HG02642 (cell line): ENCODE measurements at regions not wholly inside any gene's neighbourhood (a gene's known extent, or its start where the extent isn't known, plus 50 kb on each side); places are given as distances from the start of the nearest gene placed in this dataset.
A peak's percentile ranks its signal among the peaks of the same experiment; 100 is the strongest.

ENCODE experiments used
- ATAC-seq: cut with Tn5 transposase; IDR thresholded peaks from one replicate; pipeline ENCODE4 v1.9.1; 2021; ENCODE audit warnings: mild to moderate bottlenecking; ENCODE audit not compliant: unreplicated experiment, poor library complexity

DNA sequence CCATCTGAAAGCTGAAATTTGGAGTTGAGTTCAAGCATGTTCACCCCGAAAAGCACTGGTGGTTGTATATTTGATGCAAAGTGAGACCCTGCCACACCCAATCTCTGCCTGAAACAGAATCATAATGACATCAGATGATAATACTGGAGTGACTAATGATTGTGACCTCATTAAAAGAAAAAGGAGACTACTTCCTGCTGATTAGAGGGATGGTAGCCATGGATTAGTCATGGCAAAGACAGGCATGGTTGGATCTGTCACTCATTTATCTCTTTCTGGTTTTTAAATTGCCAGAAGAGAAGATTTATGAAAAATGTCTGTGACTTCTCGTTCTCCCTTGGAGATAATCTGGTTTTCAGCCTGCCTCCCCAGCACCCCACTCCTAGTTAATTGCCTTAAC is 101.2 kb downstream of the BAMBI start:
- ATAC-seq = no peak

DNA sequence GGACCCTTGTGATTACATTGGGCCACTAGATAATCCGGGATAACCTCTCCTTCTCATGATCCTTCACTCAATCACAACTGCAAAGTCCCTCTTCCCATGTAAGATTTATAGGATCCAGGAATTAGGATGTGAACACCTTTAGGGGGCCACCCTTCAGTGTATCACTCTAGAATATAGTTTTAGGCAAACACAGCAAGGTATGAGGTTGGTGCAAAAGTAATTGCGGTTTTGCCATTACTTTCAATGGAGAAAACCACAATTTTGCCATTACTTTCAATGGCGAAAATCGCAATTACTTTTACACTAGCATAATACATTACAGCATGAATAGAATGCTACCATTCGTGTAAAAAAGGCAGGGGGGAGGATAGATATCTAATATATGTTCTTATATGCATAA is 104.0 kb downstream of the BAMBI start:
- ATAC-seq = no peak

DNA sequence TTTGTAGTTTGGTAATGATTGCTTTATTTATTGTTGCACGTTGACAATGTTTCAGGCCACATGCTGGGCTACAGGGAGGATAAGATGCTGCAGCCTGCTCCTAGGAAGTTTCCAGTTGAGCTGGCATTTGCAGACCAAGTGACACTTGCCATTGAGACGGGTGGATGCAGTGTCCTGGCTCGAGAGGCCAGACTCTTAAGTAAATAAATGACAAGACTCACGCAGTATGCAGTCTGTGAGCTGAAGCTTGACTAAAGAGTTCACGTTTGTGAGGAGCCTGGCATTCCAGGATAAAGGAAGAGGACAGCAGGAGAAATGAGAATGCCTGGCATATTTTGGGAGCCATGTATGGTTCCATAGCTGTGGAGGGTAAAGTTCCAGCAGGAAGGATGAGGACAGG is 105.8 kb downstream of the BAMBI start:
- ATAC-seq = no peak

DNA sequence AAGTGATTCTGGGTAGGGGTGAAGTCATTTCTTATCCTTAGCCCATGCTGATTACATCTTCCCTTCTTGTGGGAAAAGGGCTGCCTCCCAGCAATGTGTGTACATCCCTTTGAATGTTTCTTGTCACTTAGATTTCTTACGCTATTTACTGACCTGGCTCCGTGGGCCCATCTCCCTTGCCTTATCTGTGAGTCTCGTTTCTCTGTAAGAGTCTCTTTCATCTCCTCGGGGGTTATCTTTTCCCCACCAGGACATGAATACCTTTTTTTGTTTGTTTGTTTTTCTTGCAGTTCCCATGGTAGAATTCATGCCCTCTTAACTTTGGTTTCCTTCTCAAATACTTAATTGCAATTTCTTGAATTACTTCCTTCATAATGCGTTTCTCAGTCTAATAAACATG is 107.7 kb downstream of the BAMBI start:
- ATAC-seq = no peak

DNA sequence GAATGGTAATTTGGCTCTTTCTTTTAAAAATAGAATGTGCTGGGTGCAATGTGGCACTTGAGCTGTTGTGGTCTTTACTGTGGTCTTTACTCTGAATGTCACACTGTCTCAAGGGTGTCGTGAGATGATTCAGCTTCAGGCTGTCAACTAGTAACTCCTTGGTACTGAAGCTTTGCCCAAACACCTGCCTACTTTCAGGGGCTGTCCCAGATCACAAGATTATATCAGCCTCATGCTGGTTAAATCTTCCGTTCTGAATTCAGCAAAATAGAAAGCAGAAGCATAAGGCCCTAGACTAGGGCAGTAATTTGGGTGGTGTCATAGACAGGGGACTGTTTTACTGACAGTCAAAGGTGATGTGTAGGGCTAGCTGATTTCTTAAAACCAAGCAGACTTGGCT is 110.9 kb downstream of the BAMBI start:
- ATAC-seq = peak; percentile 70

DNA sequence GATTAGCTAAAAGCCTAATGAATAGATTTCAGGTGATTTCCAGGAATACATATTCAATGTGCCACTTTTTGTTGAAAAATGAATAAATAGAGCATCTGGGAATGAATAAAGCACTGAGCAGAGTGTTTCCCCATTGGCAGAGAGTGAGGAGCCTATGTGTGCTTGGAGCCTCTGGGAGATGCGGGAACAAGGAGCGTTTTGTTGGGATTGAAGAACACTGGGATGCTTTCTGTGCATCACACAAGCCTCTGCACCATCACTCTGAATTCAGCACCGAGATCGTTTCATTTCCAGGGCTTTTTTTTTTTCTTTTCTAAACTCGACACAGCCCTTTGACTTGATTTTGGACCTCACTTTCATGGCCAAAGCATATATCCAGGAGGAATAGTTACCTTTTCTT is 111.4 kb downstream of the BAMBI start:
- ATAC-seq = no peak

DNA sequence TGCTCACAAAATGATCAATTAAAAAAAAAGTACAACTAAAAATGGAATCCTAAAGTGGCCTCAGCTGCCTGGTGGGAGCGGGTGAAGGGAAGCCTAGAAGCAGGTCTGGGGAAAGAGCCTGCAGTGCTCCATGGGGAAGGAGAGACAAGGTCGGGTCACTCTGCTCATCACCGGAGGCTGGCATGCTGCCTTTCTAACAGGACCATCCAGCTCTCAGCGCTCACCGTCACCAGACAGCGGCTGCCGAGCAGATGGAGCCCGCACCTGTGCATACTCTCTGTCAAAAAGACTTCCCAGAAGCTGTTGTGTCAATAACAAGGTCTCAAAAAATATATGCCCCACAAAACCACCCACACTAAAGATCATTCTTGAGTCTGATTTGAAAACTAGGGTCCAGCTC is 112.8 kb downstream of the BAMBI start:
- no peak for ATAC-seq

DNA sequence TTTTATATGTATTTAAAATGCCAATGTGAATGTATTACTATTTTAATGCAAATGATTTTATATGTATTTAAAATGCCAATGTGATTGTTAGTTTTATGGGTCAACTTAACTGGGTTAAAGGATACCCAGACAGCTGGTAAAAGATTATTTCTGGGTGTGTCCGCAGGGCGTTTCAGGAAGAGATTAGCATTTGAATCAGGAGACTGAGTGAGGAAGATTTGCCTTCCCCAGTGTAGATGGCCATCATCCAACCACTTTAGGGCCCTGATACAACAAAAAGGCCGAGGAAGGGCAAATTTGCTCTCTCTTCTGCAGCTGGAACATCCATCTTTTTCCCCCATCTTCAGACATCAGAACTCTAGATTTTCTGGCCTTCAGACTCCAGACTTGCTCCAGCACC is 116.2 kb downstream of the BAMBI start:
- ATAC-seq = no peak

DNA sequence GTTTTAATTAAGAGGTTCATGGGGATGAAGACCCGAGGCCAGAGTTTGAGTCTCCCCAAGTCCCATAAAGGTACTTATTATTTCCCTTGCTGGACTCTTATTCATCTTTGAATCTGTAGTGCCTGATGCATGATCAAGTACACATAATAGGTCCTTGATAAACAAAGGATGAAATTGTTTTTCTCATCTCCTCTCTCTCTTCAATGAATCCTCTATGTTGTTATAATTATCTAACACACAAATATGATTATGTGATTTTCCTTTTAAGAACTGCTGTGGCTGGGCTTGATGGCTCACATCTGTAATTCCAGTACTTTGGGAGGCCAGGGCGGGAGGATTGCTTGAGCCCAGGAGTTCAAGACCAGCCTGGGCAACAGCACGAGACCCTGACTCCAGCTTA is 117.7 kb downstream of the BAMBI start:
- ATAC-seq = no peak

DNA sequence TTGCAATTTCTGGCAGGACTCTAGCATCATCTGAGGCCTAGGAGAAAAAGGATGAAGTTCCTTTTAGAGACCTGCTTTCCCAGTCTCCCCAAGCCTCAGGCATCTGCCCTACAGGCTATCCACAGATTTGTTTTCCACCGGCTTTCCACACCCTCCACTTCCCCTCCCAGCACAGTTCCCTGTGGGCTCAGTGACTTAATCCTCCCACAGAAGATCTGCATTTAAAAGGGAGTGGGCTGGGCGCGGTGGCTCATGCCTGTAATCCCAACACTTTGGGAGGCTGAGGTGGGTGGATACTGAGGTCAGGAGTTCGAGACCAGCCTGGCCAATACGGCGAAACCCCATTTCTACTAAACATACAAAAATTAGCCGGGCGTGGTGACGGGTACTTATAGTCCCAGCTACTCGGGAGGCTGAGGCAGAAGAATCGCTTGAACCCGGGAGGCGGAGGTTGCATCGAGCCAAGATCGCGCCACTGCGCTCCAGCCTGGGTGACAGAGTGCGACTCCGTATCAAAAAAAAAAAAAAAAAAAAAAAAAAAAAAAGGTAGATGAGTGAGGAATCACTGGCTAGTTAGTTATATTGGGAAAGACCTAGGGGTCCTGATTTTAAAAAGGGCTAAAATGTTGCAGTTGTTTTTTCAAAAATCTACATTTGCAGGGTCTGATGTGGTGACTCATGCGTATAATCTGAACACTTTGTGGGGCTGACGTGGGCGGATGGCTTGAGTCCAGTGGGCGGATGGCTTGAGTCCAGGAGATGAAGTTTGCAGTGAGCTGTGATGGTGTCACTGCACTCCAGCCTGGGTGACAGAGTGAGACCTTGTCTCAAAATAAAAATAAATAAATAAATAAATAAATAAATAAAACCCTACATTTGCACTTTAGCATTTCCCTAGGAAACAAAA is 119.5 kb downstream of the BAMBI start:
- ATAC-seq = no peak

DNA sequence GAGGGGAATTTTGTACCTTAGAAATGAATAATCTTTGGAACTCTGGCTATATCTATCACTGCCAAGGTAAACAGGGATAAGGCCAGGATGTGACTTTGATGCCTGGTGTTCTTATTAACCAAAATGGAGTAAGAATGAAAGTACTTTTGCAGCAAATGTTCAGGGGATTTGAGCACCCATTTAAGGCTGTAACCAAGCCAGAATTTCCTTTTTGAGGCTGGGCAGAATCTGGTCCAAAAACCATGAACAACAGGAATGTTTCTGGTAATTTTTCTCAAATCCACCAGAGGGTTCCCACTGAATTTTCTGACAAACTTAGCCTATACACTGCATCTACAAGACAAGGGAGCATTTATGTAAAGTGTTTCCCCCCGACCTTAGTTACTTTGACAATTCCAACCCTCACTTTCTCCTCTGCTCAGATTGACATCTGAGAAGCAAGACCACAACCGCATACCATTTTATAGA is 120.6 kb downstream of the BAMBI start:
- ATAC-seq = no peak

DNA sequence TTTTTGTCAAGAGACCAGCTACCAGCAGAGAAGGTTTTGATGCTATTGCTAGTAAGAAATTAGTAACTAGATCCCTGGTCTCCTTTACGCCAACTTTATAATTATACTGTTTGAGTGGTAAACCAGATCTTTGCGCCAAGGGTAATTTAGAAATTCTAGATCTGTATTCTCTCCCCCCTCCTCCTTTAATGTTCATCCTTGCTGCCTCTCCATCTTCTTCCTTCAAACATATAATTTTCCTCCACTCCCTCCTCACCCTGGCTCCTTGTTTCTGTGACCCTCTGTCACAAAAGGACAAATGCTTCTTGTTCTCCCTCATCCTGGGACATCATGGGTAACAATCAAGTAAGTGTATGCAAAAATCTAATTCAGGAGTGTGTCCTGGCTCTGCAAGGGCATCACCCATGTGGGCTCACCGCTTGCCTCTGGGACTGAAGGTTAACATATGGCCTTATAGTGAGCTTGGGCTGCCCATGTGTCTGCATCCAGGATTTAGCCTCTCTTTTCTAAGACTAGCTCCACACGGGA is 121.2 kb downstream of the BAMBI start:
- ATAC-seq = no peak

DNA sequence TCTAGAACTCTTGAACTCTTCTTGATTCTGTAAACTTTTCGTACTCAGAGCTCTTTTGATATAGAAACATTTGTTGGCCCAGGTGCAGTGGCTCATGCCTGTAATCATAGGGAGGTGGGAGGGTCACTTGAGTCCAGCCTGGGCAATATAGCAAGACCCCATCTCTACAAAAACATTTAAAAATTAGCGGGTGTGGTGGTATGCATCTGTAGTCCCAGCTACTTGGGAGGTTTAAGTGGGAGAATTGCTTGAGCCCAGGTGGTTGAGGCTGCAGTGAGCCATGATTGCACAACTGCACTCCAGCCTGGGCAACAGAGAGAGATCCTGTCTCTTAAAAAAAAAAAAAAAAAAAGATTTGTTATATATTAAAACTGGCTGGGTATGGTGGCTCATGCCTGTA is 121.6 kb downstream of the BAMBI start:
- no peak for ATAC-seq

DNA sequence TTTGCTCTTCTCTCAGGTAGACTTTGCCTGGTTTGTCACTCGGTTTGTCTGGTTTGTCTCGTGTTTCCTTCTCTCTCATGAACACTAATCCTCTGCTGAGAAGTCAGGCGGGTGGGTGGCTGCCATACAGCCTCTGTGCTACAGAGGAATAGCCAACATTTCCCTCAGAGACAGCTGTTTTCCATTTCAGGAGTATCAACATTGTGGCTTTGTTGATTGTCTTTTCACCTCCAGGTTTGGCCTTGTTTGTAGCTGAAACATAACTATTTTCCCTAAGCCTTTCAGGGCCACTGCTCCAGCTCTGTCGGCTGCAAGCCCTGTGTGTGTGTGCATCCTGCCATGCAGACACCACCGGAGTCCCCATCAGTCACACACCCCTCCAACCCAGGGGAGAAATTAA is 122.8 kb downstream of the BAMBI start:
- ATAC-seq = no peak

DNA sequence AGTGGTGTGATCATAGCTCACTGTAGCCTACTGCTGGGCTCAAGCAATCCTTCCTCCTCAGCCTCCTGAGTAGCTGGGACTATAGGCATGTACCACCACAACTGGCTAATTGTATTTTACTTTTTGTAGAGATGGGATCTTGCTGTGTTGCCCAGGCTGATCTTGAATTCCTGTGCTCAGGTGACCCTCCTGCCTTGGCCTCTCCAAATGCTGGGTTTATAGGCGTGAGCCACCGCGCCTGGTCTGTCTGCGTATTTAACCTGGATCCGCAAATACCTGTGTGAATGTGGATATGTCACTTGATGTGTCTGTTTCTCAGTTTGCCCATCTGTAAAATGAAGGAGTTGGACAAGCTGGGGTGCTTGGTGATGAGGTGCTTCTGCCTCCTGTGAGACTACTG is 123.9 kb downstream of the BAMBI start:
- ATAC-seq = no peak

DNA sequence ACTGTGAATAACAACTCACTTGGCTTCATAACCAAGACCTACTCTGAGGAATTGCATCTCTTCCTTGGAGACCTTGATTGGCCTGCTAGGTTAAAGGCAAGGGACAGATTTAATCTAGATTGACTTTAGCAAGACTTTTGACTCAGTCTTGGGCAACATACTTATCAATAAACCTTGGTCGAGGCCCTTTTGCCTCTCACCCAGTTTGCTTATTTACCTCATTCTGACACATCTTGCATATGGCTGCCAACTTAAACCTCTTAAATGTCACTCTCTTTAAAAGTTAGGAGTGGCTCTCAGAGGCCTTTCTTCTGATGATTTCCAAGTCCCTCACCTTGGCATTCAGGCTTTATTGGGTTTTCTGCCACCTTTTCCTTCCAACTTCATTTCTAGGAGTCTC is 124.5 kb downstream of the BAMBI start:
- no peak for ATAC-seq

DNA sequence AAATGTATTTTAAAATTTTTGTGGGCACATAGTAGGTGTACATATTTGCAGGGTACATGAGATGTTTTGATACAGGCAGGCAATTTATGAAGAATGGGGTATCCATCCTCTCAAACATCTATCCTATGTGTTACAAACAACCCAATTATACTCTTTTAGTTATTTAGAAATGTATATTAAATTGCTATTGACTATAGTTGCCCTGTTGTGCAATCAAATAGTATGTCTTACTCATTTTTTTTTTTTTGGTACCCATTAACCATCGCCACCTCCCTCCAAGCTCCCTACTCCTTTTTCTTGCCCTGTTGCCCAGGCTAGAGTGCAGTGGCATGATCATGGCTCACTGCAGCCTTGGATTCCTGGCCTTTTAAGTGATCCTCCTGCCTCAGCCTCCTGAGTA is 128.1 kb downstream of the BAMBI start:
- ATAC-seq = no peak

DNA sequence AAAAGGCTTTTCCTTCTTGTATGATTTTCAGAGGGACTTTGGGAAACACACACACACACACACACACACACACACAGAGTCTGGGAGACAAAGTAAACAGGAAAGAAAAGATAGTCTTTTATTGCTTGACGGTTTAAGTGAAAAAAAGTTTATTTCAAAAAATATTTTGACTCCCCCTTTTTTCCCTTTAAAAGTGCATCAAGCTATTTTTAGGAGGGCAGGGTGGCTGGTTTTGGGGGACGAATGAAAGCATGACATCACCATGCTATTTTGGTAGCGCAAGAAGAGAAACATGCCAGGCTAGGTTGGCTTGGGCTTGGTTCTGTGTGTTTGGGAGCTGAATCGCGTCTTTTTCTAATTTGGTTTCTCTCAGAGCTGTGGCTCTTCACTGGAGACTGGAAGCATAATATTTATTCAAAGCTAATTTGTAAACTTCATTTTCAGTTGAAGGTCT is 129.2 kb downstream of the BAMBI start:
- no peak for ATAC-seq

DNA sequence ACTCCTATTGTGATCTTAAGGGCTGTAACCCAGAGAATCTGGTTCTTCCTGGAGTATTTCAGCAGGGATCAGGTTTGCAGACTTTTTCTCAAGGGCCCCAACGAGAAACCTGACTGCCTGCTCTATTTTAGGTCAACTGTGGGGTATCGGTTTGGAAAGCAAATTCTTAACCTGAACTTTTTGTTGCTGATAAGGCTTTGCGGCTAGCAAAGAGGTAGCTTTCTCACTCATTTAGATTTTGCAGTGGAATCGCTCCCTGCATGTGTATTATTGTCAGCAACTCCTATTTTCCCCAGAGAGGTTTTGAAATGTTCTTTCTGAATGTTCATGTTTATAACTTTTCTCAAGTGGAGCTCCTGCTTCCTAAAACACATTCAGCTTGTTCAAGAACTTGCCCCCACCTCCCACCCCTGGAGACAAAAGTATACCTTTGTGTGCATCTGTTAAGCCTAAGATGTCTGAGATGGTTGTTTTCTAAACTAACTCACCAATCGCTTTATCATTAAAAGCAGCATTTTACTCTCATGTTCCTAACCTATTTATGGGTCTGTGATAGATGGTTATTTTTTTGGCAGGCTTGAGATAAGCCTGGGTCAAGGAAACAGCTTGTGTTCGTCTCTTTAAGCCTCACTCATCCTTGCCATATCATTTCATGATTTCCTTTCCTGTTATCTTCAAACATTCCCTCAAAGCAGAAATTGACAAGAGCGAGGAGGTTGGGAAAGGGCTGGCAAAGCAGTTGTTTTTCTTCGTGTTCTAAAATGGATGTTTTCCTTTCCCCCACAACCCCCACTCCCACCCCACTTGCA is 129.8 kb downstream of the BAMBI start:
- ATAC-seq = no peak

DNA sequence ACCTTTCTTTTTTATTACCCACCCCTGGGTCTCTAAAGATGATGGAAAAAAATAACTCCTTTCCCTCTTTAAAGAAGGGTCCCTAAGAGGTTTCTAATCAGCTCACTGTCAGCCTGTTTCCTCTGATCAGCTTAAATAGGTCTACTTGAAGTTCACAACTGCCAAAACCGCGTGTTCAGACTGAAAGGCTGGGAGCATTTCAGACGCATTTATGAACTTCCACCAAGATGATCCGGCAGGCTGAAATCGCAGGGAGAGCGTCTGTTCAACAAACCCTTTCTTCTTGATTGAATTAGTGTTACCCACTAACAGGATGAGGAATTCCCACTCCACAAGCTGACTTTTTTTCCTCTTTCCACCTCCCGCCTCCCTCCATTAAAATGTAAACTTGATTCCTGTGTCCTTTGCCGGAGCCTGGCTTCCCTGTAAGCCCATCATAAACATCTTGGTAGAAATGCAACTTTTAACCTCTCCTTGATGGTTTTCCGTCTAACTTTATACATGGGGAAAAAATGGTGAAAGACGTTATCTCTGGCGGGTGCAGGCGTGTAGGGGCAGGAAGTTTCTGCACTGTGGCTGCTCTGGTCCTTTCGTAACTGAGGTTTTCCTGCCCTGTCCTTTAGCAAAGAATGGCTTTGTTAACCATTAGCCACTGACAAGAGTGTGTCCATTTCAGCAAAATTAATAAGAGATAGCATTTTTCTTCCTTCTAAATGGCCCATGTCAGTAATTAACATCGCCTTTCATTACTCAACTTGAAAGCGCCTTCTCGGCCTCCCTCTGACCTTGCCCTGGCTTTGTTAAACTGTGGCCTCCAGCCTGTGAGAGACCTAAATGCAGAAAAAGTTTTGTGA is 130.7 kb downstream of the BAMBI start:
- no peak for ATAC-seq
